PC-3 (cell line): ENCODE measurements at regions not wholly inside any gene's neighbourhood (a gene's known extent, or its start where the extent isn't known, plus 50 kb on each side); places are given as distances from the start of the nearest gene placed in this dataset.

Source experiments
- ATAC-seq: fragments of 200-7000 bp; cut with Tn5 transposase; 2 replicates; pipeline ENCODE4 v1.9.1; 2020; ENCODE audit warnings: mild to moderate bottlenecking, moderate library complexity
- BruUV-seq: library from RNA; stranded (reverse); fragments of 400-500 nt; replicated peaks from 2 replicates; lab custom pipeline; 2021; lab: Mats Ljungman, UMichigan
- CTCF ChIA-PET: fragments of 300-600 bp; sonication (Branson Sonifier 250); formaldehyde crosslinking; loops from one replicate; lab custom pipeline; 2022; ENCODE audit warnings: antibody characterized with exemption; lab: Charles Lee
- POLR2A ChIA-PET: fragments of 300-600 bp; sonication (Branson Sonifier 250); formaldehyde crosslinking; loops from one replicate; lab custom pipeline; 2022; ENCODE audit warnings: antibody characterized with exemption; ENCODE audit not compliant: unreplicated experiment; lab: Charles Lee
- DNase-seq: peaks from one replicate; pipeline ENCODE4 v3.0.0-alpha.2; 2015
- H2AFZ ChIP-seq: fragments of 300-600 bp; sonication (generic); 2 replicates; pipeline ENCODE4 v1.6.0; 2016; ENCODE audit warnings: antibody characterized with exemption, low read length
- H3F3A ChIP-seq: fragments of 300-600 bp; sonication (generic); one replicate; pipeline ENCODE4 v1.6.0; 2017; ENCODE audit warnings: antibody characterized with exemption, low read length, control low read depth, mild to moderate bottlenecking; ENCODE audit not compliant: unreplicated experiment
- H3K27ac ChIP-seq: fragments of 300-600 bp; sonication (generic); 2 replicates; pipeline ENCODE4 v1.5.1; 2016; ENCODE audit warnings: mild to moderate bottlenecking, low read length
- H3K27me3 ChIP-seq: fragments of 300-600 bp; sonication (generic); 2 replicates; pipeline ENCODE4 v1.6.1; 2016; ENCODE audit warnings: low read length, mixed read lengths
- H3K36me3 ChIP-seq: fragments of 300-600 bp; sonication (generic); 2 replicates; pipeline ENCODE4 v1.6.1; 2016; ENCODE audit warnings: low read depth, mixed run types, low read length, mixed read lengths
- H3K4me1 ChIP-seq: fragments of 300-600 bp; sonication (generic); 2 replicates; pipeline ENCODE4 v1.5.1; 2016; ENCODE audit warnings: low read length; ENCODE audit not compliant: insufficient read depth
- H3K4me2 ChIP-seq: fragments of 300-600 bp; sonication (generic); 2 replicates; pipeline ENCODE4 v1.6.0; 2016; ENCODE audit warnings: low read length
- H3K4me3 ChIP-seq: fragments of 300-600 bp; sonication (generic); 2 replicates; pipeline ENCODE4 v1.5.1; 2016; ENCODE audit warnings: mild to moderate bottlenecking, low read length, mixed read lengths
- H3K79me2 ChIP-seq: fragments of 300-600 bp; sonication (generic); 2 replicates; pipeline ENCODE4 v1.6.1; 2017; ENCODE audit warnings: low read length, mixed read lengths
- H3K9ac ChIP-seq: fragments of 300-600 bp; sonication (generic); 2 replicates; pipeline ENCODE4 v1.6.0; 2016; ENCODE audit warnings: mild to moderate bottlenecking, low read length
- H3K9me2 ChIP-seq: fragments of 300-600 bp; sonication (generic); replicated peaks from 2 replicates; pipeline ENCODE4 v1.6.1; 2016; ENCODE audit warnings: mixed run types, low read length, mixed read lengths
- H3K9me3 ChIP-seq: fragments of 300-600 bp; sonication (generic); 2 replicates; pipeline ENCODE4 v1.6.1; 2016; ENCODE audit warnings: low read length, mixed read lengths
- H4K20me1 ChIP-seq: fragments of 300-600 bp; sonication (generic); 2 replicates; pipeline ENCODE4 v1.6.1; 2016; ENCODE audit warnings: low read length, mixed read lengths
- EZH2 ChIP-seq: fragments of 300-600 bp; sonication (generic); IDR thresholded peaks from one replicate; pipeline ENCODE4 v1.6.1; 2017; ENCODE audit warnings: antibody characterized with exemption, mild to moderate bottlenecking, low read length; ENCODE audit not compliant: unreplicated experiment
- EZH2phosphoT487 ChIP-seq: fragments of 300-600 bp; sonication (generic); IDR thresholded peaks from 2 replicates; pipeline ENCODE4 v1.6.1; 2018; ENCODE audit warnings: mild to moderate bottlenecking, antibody characterized with exemption, low read length, borderline replicate concordance
- intact Hi-C: fragments of 100-400 bp; cut with micrococcal nuclease; formaldehyde crosslinking; loops from 2 replicates; pipeline ENCODE4 v1.9.0; 2023
- TF ChIP-seq, protein P1 (sequence below): fragments of 300-600 bp; sonication (generic); conservative IDR thresholded peaks from 2 replicates; pipeline ENCODE4 v1.5.1; 2017; ENCODE audit warnings: antibody characterized with exemption, low read depth, mild to moderate bottlenecking, low read length

GRCh38 chr2:167336213-167336612 is 447.9 kb downstream of the XIRP2 start:
- DNase-seq (no peak), ATAC-seq (no peak)
- H4K20me1 ChIP-seq = no peaks in the 10 kb centered on the region
- TF ChIP-seq, protein P1, sequence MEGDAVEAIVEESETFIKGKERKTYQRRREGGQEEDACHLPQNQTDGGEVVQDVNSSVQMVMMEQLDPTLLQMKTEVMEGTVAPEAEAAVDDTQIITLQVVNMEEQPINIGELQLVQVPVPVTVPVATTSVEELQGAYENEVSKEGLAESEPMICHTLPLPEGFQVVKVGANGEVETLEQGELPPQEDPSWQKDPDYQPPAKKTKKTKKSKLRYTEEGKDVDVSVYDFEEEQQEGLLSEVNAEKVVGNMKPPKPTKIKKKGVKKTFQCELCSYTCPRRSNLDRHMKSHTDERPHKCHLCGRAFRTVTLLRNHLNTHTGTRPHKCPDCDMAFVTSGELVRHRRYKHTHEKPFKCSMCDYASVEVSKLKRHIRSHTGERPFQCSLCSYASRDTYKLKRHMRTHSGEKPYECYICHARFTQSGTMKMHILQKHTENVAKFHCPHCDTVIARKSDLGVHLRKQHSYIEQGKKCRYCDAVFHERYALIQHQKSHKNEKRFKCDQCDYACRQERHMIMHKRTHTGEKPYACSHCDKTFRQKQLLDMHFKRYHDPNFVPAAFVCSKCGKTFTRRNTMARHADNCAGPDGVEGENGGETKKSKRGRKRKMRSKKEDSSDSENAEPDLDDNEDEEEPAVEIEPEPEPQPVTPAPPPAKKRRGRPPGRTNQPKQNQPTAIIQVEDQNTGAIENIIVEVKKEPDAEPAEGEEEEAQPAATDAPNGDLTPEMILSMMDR = no peak
- TF ChIP-seq EZH2phosphoT487 (no peak), EZH2 (no peak)
- ChIA-PET CTCF (no interaction called here), POLR2A (no interaction called here)
- no peak overlapping the region for H3K4me3 ChIP-seq
- H3K36me3 ChIP-seq = no peaks in the 10 kb centered on the region
- H3K9me2 ChIP-seq = no peaks in the 10 kb centered on the region
- H3K9ac ChIP-seq = no peak overlapping the region
- no peak overlapping the region for H3K27ac ChIP-seq
- H3K4me2 ChIP-seq = no peak overlapping the region
- H3K4me1 ChIP-seq = peaks cover 33% of the 10 kb centered on the region
- H3K9me3 ChIP-seq = no peaks in the 10 kb centered on the region
- BruUV-seq = no TSS peak
- H3K27me3 ChIP-seq = no peaks in the 10 kb centered on the region
- H2AFZ ChIP-seq = no peak overlapping the region
- no peaks in the 10 kb centered on the region for H3F3A ChIP-seq
- no peaks in the 10 kb centered on the region for H3K79me2 ChIP-seq
- intact Hi-C loops = no loop called here

GRCh38 chr2:167335541-167335992 is 447.3 kb downstream of the XIRP2 start:
- Histone ChIP-seq H3K4me1 (peaks cover 33% of the 10 kb centered on the region), H3F3A (no peaks in the 10 kb centered on the region), H3K9ac (no peak overlapping the region), H3K9me2 (no peaks in the 10 kb centered on the region), H3K4me3 (no peak overlapping the region), H3K36me3 (no peaks in the 10 kb centered on the region), H4K20me1 (no peaks in the 10 kb centered on the region), H3K79me2 (no peaks in the 10 kb centered on the region), H3K4me2 (peak overlapping the region; percentile 6; the same call in 1 of the 2 replicates), H2AFZ (no peak overlapping the region), H3K27me3 (no peaks in the 10 kb centered on the region), H3K9me3 (no peaks in the 10 kb centered on the region), H3K27ac (no peak overlapping the region)
- DNase-seq = peak; percentile 79
- ChIA-PET POLR2A (no interaction called here), CTCF (no interaction called here)
- BruUV-seq = no TSS peak
- TF ChIP-seq EZH2phosphoT487 = no peak
- TF ChIP-seq EZH2 = no peak
- TF ChIP-seq, protein P1 = no peak
- ATAC-seq = peak; percentile 46
- intact Hi-C loops = no loop called here

DNA sequence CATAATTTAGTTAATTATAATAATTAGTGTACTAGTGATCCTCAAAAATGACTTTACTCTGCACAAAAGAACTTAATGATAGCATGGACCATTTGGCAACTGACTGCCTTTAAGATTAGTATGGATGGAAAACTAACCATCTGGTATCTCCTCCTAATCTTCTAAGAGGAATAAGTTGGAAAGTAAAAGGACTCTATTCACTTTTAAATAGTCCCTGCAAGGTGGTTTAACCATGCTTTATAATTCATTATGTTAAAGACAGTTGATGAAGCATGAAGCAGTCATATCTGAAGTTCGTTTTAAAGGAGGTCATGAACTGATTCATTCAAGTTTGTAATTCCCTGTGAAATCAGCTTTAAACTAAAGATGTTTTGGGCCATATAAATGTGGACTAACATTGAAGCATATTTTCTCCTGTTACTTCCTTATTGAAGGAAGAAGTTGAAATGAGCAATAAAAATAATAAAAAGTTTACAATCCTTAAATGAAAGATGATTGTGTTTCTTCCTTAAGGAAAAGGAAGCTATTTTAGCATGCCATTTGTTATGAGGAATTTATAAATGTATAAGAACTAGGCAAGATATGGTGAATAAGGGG is 446.0 kb downstream of the XIRP2 start:
- peak; percentile 34 for ATAC-seq
- Histone ChIP-seq H3K27me3 (no peaks in the 10 kb centered on the region), H3K4me3 (no peak overlapping the region), H3K36me3 (no peaks in the 10 kb centered on the region), H3K9me2 (no peaks in the 10 kb centered on the region), H3K9me3 (no peaks in the 10 kb centered on the region), H4K20me1 (no peaks in the 10 kb centered on the region), H3F3A (no peaks in the 10 kb centered on the region), H3K27ac (no peak overlapping the region), H3K79me2 (no peaks in the 10 kb centered on the region), H3K4me1 (peaks cover 33% of the 10 kb centered on the region), H2AFZ (no peak overlapping the region), H3K4me2 (peak overlapping the region; percentile 26), H3K9ac (no peak overlapping the region)
- CTCF ChIA-PET = interaction anchor here (0.6 kb wide), 1 partner anchor 415 kb away, joined by 4 read pairs; no protein-coding TSS in a partner anchor
- intact Hi-C loops = no loop called here
- TF ChIP-seq EZH2 (no peak), EZH2phosphoT487 (no peak)
- TF ChIP-seq, protein P1 = no peak
- POLR2A ChIA-PET = no interaction called here
- no TSS peak for BruUV-seq
- peak; percentile 2 for DNase-seq
